Epithelial cell of proximal tubule (primary cell): ENCODE measurements at regions not wholly inside any gene's neighbourhood (a gene's known extent, or its start where the extent isn't known, plus 50 kb on each side); places are given as distances from the start of the nearest gene placed in this dataset.

Experiments
- DNase-seq: peaks from one replicate; pipeline ENCODE4 v3.0.0-alpha.2; 2011; ENCODE audit warnings: low read depth
- H3K4me3 ChIP-seq: 2 replicates; pipeline ENCODE4 v1.5.1; 2011; ENCODE audit warnings: low read depth, mild to moderate bottlenecking, low read length
- TF ChIP-seq, protein P1 (sequence below): conservative IDR thresholded peaks from 2 replicates; pipeline ENCODE4 v1.5.1; 2012; ENCODE audit warnings: low read depth, mild to moderate bottlenecking, low read length

DNA sequence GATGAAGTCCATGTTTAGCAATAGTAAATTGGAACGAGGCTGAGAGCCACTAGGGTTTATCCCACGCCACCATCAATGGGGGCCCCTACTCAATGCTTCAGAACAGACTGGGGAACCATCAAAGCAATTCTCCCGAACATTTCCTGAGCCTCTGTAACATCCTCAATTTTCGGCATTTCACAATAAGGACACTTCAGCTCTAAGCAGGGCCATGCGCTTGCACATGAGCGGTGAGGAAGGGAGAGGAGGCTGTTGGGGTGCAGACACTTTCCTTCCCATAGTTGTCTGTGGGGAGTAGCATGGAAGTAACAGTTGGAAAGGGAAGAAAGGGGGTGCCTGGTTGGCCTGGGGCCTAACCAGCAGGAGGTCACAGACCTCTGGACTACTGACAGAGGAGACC is 129.9 kb upstream of the PRMT8 start:
- TF ChIP-seq, protein P1, sequence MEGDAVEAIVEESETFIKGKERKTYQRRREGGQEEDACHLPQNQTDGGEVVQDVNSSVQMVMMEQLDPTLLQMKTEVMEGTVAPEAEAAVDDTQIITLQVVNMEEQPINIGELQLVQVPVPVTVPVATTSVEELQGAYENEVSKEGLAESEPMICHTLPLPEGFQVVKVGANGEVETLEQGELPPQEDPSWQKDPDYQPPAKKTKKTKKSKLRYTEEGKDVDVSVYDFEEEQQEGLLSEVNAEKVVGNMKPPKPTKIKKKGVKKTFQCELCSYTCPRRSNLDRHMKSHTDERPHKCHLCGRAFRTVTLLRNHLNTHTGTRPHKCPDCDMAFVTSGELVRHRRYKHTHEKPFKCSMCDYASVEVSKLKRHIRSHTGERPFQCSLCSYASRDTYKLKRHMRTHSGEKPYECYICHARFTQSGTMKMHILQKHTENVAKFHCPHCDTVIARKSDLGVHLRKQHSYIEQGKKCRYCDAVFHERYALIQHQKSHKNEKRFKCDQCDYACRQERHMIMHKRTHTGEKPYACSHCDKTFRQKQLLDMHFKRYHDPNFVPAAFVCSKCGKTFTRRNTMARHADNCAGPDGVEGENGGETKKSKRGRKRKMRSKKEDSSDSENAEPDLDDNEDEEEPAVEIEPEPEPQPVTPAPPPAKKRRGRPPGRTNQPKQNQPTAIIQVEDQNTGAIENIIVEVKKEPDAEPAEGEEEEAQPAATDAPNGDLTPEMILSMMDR: no peak
- H3K4me3 ChIP-seq: no peak overlapping the region
- no peak for DNase-seq

DNA sequence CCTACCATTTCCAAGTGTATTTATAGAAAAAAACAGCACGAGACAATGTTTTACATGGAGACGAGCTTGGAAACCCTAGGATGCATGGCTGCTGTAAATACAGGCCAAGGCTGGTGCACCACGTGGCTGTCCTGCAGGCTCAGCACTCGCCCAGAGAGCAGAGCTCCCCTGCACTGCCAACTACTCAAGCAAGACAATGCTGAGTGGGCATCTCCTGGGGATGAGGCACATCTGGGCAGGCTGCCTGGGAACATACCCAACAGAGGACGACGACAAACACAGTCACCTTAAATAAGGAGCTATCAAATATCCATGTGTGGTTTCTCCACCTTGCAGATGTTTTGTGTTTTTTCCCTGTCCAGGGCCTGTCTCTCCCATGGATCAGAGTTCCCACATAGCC is 128.3 kb upstream of the PRMT8 start:
- H3K4me3 ChIP-seq: no peak overlapping the region
- TF ChIP-seq, protein P1: no peak
- peak; percentile 9 for DNase-seq

DNA sequence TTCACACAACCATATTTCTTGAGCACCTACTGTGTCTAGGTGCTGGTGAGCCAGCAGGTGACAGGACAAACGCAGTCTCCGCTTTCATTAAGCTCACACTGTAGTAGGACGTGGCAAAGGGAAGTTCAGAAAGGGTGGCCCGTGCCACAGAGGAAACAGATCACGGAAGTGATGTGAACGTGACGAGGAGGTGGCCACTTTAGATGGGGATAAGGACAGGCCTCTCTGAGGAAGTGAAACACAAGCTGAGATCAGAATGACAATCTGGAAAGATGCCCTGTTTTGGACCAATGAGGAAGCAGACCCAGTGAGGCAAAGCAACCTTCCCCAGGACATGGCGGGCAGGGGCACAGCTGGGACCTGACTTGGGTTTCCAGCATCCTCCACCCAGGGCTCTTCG is 127.4 kb upstream of the PRMT8 start:
- H3K4me3 ChIP-seq: no peak overlapping the region
- no peak for DNase-seq
- TF ChIP-seq, protein P1: no peak

DNA sequence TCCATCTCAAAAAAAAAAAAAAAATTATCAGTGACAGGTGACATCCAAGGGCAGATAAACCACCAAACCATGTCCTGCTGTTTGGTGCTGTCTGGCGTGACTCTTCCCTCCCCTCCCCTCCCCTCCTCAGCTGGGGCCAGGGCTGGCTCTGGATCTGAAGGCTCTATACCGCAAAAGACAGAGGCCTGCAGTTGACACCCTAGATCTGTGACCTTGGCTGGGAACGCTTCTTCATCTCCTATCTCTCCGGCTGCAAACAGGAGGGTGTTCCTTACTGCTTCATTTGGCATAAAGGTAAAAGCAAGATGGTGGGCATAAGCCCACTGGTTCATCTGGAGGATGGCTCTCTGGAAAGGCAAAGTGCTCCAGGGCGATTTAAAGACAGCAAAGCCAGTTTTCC is 126.8 kb upstream of the PRMT8 start:
- no peak for DNase-seq
- H3K4me3 ChIP-seq: no peak overlapping the region
- TF ChIP-seq, protein P1: no peak

DNA sequence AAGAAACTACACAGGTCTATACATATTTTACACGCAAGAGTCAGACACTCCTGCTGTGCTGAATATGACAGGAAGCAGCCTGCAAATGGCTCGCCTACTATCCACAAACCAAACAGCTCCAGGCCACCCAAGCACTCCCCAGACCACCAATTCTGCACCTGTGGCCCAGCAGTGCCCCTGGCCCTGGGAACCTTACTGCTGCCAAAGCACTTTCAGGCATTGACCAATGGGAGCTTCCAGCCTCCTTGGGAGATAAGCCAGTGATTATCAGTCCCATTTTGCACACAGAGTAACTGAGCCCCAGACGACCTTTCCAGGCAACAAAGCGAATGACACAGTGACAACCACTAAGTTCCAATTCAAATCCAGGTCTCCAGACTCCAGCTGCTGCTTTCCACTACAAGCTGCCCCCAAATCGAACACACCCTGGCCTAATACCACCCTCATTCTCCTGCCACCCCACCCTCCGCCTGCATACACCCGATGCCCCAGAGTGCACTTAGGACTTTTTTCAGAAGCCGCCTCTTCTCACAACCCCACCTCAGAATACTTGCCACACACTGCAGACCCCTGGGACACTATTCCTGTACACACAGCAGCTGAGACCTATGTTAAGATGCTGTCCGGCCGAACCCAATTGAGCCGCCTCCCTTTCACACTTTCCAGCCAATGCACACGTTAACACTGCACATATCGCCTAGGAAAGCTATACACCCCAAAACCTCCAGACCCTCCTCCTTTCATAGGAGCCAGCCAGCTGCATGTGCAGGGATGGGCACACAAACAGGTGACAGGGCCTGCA is 126.1 kb upstream of the PRMT8 start:
- no peak for DNase-seq
- H3K4me3 ChIP-seq: no peak overlapping the region
- TF ChIP-seq, protein P1: no peak

DNA sequence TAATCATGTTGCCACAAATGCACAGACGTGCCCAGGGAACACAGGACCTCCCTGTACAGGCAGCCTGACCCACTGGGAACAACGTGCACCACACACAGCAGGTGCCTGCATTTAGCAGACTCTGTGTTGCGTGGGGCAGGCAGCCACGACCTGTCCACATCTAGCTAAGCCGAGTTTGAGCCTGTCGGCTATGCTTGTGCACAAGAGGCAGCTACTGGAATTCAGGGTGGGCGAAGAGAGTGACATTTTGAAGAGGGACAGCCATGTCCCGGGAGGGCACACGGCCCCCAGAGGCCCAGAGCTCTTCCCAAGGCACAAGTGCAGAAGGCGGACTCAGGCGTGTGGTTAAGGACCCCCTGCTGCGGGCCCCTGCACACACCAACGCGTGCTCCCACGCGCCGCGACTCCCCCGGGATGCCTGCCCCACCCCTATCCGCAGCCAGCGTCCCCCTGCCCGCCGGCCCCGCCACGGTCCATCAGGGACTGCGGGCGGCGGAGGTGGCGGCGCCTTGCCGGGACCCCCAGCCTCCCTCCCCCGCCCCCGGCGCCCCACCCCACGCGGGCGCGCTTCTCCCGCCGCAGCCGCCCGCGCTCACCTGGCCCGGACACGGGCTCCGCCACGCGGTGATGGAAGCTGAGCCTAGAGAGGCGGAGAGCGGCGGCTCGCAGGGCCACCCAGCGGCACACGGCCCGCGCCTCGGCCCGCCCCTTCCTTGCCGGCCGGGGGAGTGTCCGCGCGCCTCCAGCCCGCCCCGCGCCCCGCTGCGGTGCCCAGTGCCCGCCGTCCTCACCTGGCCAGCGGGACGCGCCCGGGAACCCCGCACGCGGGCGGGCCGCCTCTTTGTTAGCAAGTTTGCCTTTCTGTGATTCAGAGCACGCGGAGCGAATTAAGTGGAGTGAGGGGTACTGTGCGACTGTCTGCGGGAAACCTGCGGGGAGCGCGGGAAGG is 125.3 kb upstream of the PRMT8 start:
- DNase-seq: no peak
- TF ChIP-seq, protein P1: no peak
- H3K4me3 ChIP-seq: peak overlapping the region; percentile 37
